ENCODE measurements at regions not wholly inside any gene's neighbourhood (a gene's known extent, or its start where the extent isn't known, plus 50 kb on each side); places are given as distances from the start of the nearest gene placed in this dataset.

DNA sequence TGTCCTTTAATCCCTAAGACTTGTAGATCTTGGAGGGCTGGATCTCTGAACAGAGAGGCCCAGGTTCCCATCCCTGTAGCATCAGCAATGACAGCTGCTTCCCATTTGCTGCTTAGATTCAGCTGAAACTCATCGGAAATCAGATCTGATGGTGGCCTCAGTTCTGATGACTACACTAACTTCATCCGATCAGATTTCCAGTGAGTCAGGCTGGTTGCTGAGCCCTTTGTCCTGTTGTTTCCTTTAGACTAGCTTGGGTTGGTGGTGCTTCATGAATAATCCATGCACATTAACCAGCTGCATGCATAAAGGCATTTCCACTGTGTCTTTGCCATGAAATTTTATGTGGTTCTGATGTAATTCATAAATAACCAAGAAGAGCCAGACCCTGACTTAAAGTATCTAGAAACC, 195.2 kb upstream of the TUT7 start:
- peak; percentile 48 for DNase-seq (ENCODE audit: low read depth)
- H3K4me3 ChIP-seq (replicated peaks; ENCODE audit: low read depth, low read length), result no peak overlapping the region
- TF ChIP-seq CTCF (IDR thresholded peaks at IDR 0.05; ENCODE audit: low read length, missing control alignments), result no peak

DNA sequence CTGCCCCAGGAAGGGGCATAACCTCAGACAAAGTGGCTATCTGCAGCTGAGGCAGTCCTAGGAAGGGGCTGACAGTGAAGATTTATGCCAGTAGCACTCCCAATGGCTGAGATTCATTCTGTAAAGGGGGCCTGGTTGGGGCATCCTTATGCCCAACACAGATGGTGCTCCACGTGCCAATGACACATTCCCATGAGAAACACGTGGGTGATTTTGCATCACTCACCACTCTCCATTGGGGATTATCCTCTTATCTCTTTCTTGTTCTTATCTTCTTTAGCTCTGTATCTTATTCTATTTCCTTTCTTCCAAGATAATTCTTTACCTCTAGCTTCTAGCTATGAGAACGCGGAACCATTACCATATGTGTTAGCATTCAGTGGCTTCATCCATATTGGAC, 194.0 kb upstream of the TUT7 start:
- DNase-seq (ENCODE audit: low read depth), result no peak
- no peak for TF ChIP-seq CTCF (IDR thresholded peaks at IDR 0.05; ENCODE audit: low read length, missing control alignments)
- no peak overlapping the region for H3K4me3 ChIP-seq (replicated peaks; ENCODE audit: low read depth, low read length)

DNA sequence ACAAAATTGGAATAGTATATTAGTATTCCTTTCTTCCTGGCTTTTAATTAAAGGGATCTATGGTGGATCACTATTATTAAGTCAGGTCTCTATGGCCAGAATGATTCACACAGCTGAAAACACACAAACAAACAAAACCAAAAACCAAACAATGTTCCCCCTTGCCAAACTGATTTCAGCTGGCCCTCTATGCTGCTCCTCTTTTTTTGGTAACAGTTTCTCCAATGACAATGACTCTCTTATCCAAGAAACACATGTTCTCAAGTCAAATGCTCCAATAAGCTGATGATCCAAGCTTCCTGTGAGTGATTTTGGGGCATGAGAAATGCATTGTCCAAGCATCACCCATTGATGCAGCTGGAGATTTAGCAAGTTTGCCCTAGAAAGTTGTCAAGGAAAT, 193.4 kb upstream of the TUT7 start:
- no peak for TF ChIP-seq CTCF (IDR thresholded peaks at IDR 0.05; ENCODE audit: low read length, missing control alignments)
- no peak for DNase-seq (ENCODE audit: low read depth)
- no peak overlapping the region for H3K4me3 ChIP-seq (replicated peaks; ENCODE audit: low read depth, low read length)

GRCh38 chr9:86546712-86547111, 192.5 kb upstream of the TUT7 start:
- no peak overlapping the region for H3K4me3 ChIP-seq (replicated peaks; ENCODE audit: low read depth, low read length)
- no peak for DNase-seq (ENCODE audit: low read depth)
- TF ChIP-seq CTCF (IDR thresholded peaks at IDR 0.05; ENCODE audit: low read length, missing control alignments), result no peak

GRCh38 chr9:86545090-86545489, 190.9 kb upstream of the TUT7 start:
- no peak overlapping the region for H3K4me3 ChIP-seq (replicated peaks; ENCODE audit: low read depth, low read length)
- no peak for DNase-seq (ENCODE audit: low read depth)
- no peak for TF ChIP-seq CTCF (IDR thresholded peaks at IDR 0.05; ENCODE audit: low read length, missing control alignments)

DNA sequence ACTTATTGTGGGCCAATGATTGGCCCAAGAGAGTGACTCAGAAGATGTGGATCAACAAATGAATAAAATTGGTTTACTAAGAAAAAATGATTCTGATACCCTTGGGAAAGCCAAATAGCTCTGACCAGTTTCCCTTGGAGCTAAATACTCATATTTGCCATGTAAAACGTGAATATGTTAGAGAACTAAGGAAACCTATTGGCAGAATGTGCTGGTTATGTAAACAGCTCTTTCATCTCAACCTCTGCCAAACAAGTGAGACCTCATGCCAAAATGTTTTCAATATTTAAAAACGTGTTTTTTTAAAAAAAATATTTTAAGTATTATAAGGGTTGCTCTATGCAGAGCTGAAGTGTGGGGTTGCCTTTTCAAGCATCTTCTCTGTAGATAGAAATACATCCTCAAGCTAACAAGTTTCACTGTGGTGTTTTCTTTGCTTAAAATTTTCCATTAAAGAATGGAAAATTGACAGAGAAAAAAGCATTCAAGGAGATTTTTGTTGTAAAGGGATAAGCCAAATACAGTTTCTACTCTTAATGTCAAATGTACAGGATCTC, 186.9 kb upstream of the TUT7 start:
- no peak for DNase-seq (ENCODE audit: low read depth)
- no peak for TF ChIP-seq CTCF (IDR thresholded peaks at IDR 0.05; ENCODE audit: low read length, missing control alignments)
- no peak overlapping the region for H3K4me3 ChIP-seq (replicated peaks; ENCODE audit: low read depth, low read length)

DNA sequence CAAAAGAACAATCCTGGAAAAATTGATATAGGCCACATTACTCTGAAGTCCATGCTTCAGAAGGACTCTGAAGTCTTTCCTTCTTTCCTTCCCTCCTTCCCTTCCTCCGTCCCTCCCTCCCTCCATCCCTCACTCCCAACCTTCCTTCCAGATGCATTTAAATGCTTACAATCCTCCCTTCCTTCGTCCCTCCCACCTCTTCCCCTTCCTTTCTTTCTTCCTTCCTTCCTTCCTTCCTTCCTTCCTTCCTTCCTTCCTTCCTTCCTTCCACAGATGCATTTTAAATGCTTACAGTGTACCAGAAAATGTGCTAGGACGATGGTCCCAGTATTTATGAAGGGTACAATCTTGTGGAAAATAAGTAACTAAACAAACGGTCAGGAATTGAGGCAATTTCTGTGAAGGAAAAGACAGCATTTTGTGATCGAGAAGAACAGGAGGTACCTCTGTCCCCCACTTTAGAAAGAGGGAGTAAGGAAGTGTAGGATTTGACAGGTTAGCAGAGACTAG, 181.3 kb upstream of the TUT7 start:
- no peak for DNase-seq (ENCODE audit: low read depth)
- H3K4me3 ChIP-seq (replicated peaks; ENCODE audit: low read depth, low read length), result no peak overlapping the region
- no peak for TF ChIP-seq CTCF (IDR thresholded peaks at IDR 0.05; ENCODE audit: low read length, missing control alignments)

All from fibroblast of pulmonary artery (primary cell).